Urinary bladder (tissue), 3 donors: ENCODE measurements at regions not wholly inside any gene's neighbourhood (a gene's known extent, or its start where the extent isn't known, plus 50 kb on each side); places are given as distances from the start of the nearest gene placed in this dataset.
"Not testable (repeated sequence)": the region's sequence is repeated elsewhere in the genome, so short reads cannot be mapped to it uniquely, and the experiment has no call there.

ENCODE experiments used
- DNase-seq: peaks from one replicate; pipeline ENCODE4 v3.0.0-alpha.2; 2015; ENCODE audit errors: extremely low spot score
- H3K27ac ChIP-seq: one replicate; pipeline ENCODE4 v1.5.1; 2013; ENCODE audit warnings: low read depth, mild to moderate bottlenecking, moderate library complexity
- H3K36me3 ChIP-seq: one replicate; pipeline ENCODE4 v1.6.1; 2013; ENCODE audit warnings: mild to moderate bottlenecking, moderate library complexity; ENCODE audit not compliant: insufficient read depth
- H3K4me1 ChIP-seq: one replicate; pipeline ENCODE4 v1.6.1; 2013; ENCODE audit warnings: mild to moderate bottlenecking, moderate library complexity; ENCODE audit not compliant: insufficient read depth
- H3K4me3 ChIP-seq: one replicate; pipeline ENCODE4 v1.5.1; 2013; ENCODE audit warnings: low read depth, low read length
- WGBS: extraction: QIAGEN DNeasy Blood & Tissue Kit; methylation state at CpG from one replicate; pipeline ENCODE4 v1.1.7; 2013; 5-methylcytosine and 5-hydroxymethylcytosine counted together
- donor health status: healthy with polysubstance abuse.
- donor health status: healthy.

DNA sequence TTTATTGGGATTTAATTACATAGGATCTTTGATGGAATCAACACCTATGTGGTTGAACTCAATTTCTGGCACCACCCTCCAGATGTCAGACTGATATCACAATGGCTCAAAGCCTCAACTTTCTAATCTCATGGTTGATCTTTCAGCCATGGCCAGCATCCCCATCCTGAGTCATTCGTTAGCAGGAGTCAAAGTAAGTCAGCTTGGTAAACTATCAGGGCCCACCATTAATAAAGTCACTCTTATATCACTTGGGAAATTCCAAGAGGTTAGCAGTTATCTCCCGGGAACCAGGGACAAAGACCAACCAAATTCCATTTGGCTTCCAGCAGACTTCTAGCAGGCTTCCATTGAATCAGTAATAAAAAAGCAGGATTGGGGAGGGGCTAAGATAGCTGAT, 50.7 kb upstream of the TNFSF4 start:
- 80% methylated on average over 2 of the region's 2 CpGs for WGBS
- H3K4me3 ChIP-seq, result no peak overlapping the region
- peaks cover 1% of the 10 kb centered on the region for H3K36me3 ChIP-seq
- no peaks in the 10 kb centered on the region for H3K4me1 ChIP-seq
- DNase-seq, result no peak
- H3K27ac ChIP-seq, result no peak overlapping the region

DNA sequence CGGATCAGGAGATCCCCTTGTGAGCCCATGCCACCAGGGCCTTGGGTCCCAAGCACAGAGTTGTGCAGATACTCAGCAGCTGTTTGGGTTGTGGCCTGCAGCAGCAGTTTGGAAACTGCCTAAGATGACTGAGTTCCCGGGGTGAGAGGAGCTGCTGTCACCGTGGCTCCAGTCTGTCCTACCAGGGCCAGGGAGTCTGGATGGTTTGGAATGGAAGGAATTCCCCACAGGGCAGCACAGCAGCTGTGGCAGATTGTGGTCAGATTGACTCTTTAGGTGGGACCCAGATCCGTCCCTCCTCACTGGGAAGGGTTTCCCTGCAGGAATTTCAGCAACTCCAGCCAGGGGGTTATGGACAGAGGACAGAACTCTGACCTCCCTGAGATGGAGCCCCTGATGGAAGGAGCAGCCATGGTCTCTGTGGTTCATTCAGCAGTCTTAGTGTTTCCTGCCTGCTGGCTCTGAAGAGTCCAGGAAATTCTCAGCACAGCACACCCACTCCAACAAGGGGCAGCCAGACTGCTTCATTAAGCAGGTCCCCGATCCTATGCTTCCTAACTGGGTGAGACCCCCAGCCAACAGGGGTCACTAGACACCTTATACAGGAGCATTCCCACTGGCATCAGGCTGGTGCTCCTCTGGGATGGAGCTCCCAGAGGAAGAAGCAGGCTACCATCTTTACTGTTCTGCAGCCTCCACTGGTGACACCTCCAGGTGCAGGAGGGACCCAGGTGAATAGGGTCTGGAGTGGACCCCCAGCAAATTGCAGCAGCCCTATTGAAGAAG, 51.5 kb upstream of the TNFSF4 start:
- Histone ChIP-seq H3K4me1 (no peaks in the 10 kb centered on the region), H3K27ac (no peak overlapping the region), H3K4me3 (no peak overlapping the region), H3K36me3 (no peaks in the 10 kb centered on the region)
- no peak for DNase-seq
- WGBS, result 90% methylated on average over 5 of the region's 5 CpGs

DNA sequence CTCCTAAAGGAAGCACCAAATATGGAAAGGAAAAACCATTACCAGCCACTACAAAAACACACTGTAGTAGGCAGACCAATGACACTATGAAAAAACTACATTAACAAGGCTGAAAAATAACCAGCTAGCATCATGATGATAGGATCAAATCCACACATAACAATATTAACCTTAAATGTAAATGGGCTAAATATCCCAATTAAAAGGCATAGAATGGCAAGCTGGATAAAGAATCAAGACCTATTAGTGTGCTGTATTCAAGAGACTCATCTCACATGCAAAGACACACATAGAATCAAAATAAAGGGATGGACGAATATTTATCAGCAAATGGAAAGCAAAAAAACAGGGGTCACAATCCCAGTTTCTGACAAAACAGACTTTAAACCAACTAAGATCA, 53.2 kb upstream of the TNFSF4 start:
- 91% methylated on average over 1 of the region's 1 CpG for WGBS
- H3K27ac ChIP-seq, H3K4me1 ChIP-seq, H3K36me3 ChIP-seq, H3K4me3 ChIP-seq, DNase-seq: not testable (repeated sequence)

DNA sequence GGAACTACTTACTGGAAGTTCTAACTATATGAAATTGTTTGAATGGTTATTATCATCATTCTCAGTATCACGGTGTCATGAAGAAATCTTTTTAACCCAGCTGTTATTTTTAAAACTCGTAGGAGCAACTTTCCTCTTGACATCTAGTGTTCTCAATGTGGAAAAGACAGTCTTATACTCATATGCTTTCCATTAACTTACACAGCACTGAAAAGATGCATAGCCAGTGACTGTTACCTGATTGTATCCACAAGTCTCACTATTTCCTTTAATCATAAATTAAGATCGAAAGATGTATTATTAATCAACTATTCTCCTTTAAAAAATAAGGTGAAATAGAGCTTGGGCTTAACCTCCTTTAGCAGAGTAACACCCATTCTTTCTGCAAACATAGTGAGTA, 59.7 kb upstream of the TNFSF4 start:
- Histone ChIP-seq H3K36me3 (peaks cover 2% of the 10 kb centered on the region), H3K4me1 (no peaks in the 10 kb centered on the region), H3K4me3 (no peak overlapping the region), H3K27ac (no peak overlapping the region)
- 68% methylated on average over 3 of the region's 3 CpGs for WGBS
- no peak for DNase-seq

DNA sequence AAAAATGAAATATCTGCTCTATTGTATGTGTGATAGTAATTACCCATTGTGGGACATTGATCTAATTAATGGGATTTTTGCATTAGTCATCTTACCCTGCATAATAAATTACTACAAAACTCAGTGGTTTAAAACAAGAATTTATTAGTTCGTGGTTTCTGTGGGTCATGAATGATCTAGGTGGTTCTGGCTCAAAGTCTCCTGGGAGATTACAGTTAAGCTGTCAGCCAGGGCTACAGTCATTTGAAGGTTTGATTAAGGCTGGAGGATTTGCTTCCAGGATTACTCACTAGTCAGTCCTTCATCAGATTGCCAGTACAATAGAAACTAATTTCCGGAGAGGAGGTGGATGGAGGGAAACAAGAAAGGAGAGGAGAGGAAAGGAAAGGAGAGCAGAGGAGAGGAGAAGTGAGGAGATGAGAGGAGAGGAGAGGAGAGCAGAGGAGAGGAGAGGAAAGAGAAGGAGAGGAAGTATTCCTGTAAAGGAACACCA, 60.4 kb upstream of the TNFSF4 start:
- WGBS, result 78% methylated on average over 2 of the region's 2 CpGs
- Histone ChIP-seq H3K4me3 (no peak overlapping the region), H3K4me1 (no peaks in the 10 kb centered on the region), H3K36me3 (peaks cover 2% of the 10 kb centered on the region), H3K27ac (no peak overlapping the region)
- DNase-seq, result no peak

DNA sequence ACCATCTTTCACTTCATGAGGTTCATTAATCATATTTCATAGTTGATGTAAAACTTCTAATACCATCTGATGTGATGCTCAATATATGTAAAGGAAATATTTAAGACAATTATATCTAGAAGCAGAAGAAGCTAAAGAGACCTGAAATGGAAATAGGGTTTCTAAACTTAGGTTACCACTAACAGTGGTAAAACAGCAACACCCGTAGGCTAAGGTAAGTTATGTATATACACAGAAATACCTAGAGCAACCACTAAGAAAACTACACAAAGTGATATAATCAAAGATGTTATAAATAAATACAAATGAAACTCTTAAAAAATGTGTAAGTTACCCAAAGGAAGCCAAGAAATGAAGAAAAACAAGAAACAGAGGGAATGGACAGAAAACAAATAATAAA, 61.1 kb upstream of the TNFSF4 start:
- Histone ChIP-seq H3K36me3 (peaks cover 2% of the 10 kb centered on the region), H3K4me3 (no peak overlapping the region), H3K4me1 (no peaks in the 10 kb centered on the region), H3K27ac (no peak overlapping the region)
- WGBS, result 92% methylated on average over 1 of the region's 1 CpG
- no peak for DNase-seq

DNA sequence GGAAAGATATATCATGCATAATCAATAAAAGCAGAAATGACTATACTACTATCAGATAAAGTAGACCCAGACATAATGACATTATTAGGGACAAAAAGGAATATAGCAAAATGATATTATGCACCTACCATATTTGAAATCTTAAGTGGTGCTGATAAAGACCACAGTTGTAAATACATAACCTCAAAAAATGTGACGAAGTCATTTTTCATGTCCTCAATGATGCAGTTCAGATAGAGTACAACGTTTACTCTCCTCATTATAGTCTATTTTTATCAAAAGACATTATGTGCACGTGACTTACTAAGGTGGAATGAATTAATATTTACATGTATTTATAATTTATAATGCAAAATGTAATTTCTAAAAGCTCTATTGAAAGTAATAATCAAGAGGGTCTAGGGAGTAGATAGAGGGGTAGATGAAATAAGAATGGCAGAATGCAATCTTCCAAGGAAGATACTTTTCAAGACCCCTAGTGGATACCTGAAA, 61.7 kb upstream of the TNFSF4 start:
- Histone ChIP-seq H3K4me3 (no peak overlapping the region), H3K27ac (no peak overlapping the region), H3K36me3 (peaks cover 2% of the 10 kb centered on the region), H3K4me1 (no peaks in the 10 kb centered on the region)
- DNase-seq, result no peak
- WGBS, result 74% methylated on average over 3 of the region's 3 CpGs

DNA sequence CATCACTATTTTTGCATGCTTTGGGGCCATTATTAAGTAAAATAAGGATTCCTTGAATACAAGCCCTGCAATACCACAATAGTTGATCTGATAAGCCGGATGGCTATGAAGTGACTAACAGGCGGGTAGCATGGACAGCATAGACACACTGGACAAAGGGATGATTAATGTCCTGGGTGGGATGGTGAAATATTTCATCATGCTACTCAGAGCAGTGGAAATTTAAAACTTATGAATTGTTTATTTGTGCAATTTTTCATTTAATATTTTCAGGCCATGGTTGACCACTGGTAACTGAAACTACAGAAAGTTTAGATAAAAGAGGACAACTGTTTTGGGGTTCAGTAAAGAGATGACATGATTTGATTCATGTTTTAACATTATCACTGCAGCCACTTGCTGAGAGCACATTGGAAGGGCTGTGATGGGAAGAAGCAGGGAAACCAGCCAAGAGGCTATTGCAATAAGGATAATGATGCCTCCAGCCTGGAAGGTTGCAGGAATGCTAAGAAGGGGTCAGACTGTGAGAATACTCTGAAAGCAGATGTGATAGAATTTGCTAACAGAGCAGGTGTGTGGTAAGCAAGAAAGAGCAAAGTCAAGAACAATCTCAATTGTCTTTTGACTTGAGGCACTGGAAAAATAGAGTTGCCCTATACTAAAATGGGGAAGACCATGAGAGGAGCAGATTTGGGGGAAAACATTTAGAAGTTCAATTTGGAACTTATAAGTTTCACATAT, 62.5 kb upstream of the TNFSF4 start:
- peaks cover 2% of the 10 kb centered on the region for H3K36me3 ChIP-seq
- DNase-seq, result no peak
- no peak overlapping the region for H3K4me3 ChIP-seq
- no peaks in the 10 kb centered on the region for H3K4me1 ChIP-seq
- no peak overlapping the region for H3K27ac ChIP-seq
- WGBS, result 79% methylated on average over 2 of the region's 2 CpGs

DNA sequence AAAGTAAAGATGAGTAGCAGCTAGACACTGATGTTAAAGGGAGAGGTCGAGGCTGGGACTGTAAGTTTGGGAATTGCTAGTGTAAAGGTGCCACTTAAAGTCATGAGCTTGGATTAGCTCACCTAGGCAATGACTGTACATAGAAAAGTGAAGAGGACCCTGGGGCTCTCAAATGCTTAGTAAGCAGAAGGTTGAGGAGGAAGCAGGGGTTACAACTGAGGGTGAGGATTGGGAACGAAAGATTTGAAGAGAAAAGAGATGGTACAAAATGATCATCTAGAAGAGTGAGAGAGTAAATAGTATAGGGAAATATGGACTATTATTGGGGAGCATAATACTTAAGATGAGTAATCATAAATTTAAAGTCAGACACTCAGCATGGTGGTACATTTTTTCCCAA, 63.1 kb upstream of the TNFSF4 start:
- no peak for DNase-seq
- Histone ChIP-seq H3K4me3 (no peak overlapping the region), H3K4me1 (no peaks in the 10 kb centered on the region), H3K27ac (no peak overlapping the region), H3K36me3 (peaks cover 2% of the 10 kb centered on the region)
- 86% methylated on average over 2 of the region's 2 CpGs for WGBS

DNA sequence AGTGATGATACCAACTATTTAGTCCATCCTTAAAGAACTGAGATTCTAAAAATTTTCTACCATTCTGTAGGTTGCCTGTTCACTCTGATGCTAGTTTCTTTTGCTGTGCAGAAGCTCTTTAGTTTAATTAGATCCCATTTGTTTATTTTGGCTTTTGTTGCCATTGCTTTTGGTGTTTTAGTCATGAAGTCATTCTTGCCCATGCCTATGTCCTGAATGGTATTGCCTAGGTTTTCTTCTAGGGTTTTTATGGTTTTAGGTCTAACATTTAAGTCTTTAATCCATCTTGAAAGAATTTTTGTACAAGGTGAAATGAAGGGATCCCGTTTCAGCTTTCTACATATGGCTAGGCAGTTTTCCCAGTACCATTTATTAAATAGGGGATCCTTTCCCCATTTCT, 63.9 kb upstream of the TNFSF4 start:
- WGBS, result 91% methylated on average over 1 of the region's 1 CpG

DNA sequence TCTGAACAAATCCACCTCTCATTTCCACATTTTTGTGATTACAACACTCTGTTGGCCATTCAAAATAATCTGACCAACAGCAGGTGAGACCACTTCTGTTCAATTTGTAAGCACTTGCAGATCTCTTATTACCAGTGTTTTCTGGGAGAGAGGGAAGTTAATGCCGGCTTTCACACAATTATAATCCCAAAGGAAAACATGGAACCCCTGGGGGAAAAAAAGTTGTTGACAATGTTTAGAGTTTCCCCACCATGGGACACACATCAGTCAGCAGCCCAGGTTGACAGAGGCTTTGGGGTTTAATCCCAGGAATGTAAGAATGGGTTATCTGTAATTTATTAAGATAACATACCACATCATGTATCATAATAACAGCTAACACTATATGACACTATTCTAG, 68.4 kb upstream of the TNFSF4 start:
- no peak for DNase-seq
- no peak overlapping the region for H3K4me3 ChIP-seq
- no peak overlapping the region for H3K27ac ChIP-seq
- H3K4me1 ChIP-seq, result no peaks in the 10 kb centered on the region
- 65% methylated on average over 1 of the region's 1 CpG for WGBS
- H3K36me3 ChIP-seq, result no peaks in the 10 kb centered on the region

More for the DNA sequence above, 63.9 kb upstream of the TNFSF4 start:
- H3K4me1 ChIP-seq, H3K27ac ChIP-seq, H3K4me3 ChIP-seq, H3K36me3 ChIP-seq, DNase-seq: not testable (repeated sequence)

DNA sequence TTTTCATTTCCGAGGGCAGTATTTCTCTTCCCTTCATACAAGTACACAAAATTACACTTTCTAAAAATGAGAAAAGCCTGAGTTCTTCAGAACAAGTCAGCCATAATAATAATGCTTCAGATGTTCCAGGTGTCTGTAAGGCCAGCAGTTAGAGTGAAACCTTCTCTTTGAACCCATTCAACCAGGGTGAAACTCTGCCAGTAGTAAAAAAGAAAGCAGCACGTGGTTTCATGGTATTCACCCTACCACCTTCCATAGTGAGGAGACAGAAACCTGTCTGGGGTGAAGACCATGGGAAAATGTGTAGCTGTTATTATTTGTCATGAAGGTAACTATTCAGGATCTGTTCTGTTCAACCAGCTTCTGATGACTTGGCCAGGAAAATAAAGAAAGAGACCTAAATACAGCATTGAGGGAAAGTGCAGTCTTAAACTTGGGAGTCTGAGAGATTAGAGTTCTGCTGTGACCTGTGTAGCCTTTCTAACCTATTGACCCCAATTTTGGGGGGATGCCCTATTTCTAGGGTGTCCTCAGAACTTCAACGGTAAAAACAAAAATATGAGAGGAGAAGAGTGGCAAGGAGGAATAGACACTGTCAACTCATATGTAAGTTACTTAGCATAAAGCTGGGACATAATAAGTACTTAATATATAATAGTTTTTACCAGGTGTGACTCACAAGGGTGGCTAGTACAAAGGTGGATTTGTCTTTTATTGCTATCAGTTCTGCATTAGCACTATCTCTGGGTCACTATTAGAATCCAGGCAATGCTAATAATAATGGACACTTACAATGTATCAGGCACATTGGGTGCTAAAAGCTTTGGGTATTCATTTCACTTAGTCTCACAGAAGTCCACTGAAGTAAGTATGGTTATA, 70.0 kb upstream of the TNFSF4 start:
- Histone ChIP-seq H3K27ac (no peak overlapping the region), H3K4me3 (no peak overlapping the region), H3K36me3 (no peaks in the 10 kb centered on the region), H3K4me1 (no peaks in the 10 kb centered on the region)
- no peak for DNase-seq
- WGBS, result 87% methylated on average over 3 of the region's 3 CpGs

DNA sequence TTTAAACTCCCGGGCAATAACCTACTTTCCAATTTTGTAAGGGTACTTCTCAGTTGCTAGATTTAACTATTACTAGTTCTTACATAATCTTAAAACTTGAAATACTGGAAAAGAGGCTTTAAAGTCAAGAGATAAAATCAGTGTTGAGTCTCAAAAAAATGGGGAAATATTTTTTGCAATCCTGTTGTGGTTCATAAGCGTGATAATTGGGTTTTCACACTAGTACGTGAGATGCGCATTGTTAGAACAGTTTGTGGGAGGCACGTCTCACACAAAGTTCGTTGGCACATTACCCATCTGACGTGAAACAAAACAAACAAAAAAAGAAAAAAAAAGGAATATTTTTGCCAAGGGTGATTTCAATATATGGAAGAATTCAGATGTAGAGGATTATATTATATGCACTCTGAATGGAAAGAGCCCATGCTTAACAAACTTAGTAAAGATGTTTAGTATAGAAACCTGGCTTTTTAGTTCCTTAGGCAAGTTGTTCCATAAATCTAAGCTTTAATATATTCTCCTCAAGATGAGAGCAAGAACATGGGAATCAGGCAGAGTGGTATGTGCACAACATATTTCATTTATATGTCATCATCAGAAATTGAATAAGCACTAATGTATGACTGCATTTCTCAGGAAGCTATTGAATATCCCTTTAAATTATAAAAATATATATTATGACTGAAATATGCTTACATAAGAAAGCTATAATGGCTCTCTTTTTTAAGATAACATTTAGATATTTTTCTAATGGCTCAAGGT, 73.9 kb upstream of the TNFSF4 start:
- WGBS, result 83% methylated on average over 7 of the region's 7 CpGs
- Histone ChIP-seq H3K27ac (no peak overlapping the region), H3K36me3 (no peaks in the 10 kb centered on the region), H3K4me1 (no peaks in the 10 kb centered on the region), H3K4me3 (no peak overlapping the region)
- no peak for DNase-seq
